Gastroesophageal sphincter (tissue), 4 donors: ENCODE measurements at regions not wholly inside any gene's neighbourhood (a gene's known extent, or its start where the extent isn't known, plus 50 kb on each side); places are given as distances from the start of the nearest gene placed in this dataset.
A peak's percentile ranks its signal among the peaks of the same experiment; 100 is the strongest.
"Not testable (repeated sequence)": the region's sequence is repeated elsewhere in the genome, so short reads cannot be mapped to it uniquely, and the experiment has no call there.

Experiments
- ATAC-seq: fragments of 150-250 bp; one replicate; pipeline ENCODE4 v1.9.1; 2016; ENCODE audit warnings: mild to moderate bottlenecking, moderate library complexity
- H3K27ac ChIP-seq, 4 donors: fragments of 200-600 bp; sonication (generic) in 3 of 4; 1 replicate in 3 of 4; 2 replicates in 1 of 4; pipeline ENCODE4 v1.5.1; 2016 to 2019
- H3K27me3 ChIP-seq: fragments of 200-600 bp; sonication (generic); one replicate; pipeline ENCODE4 v1.5.1; 2019
- H3K36me3 ChIP-seq, 2 donors: fragments of 200-600 bp; sonication (generic); one replicate each; pipeline ENCODE4 v1.5.1; 2019; ENCODE audit warnings: control low read depth in 1 of 2
- H3K4me1 ChIP-seq, 3 donors: fragments of 200-600 bp; sonication (generic); 1 replicate in 2 of 3; 2 replicates in 1 of 3; pipeline ENCODE4 v1.5.1; 2016 to 2019; ENCODE audit warnings: control low read depth in 2 of 3
- H3K4me3 ChIP-seq, 2 donors: fragments of 200-600 bp; sonication (generic); one replicate each; pipeline ENCODE4 v1.5.1; 2019; ENCODE audit warnings: mild to moderate bottlenecking in 1 of 2, moderate library complexity in 1 of 2
- H3K9me3 ChIP-seq, 3 donors: fragments of 200-600 bp; sonication (generic); one replicate each; pipeline ENCODE4 v1.5.1; 2017 to 2019; ENCODE audit warnings: control low read depth in 2 of 3
- EP300 ChIP-seq: sonication (generic); formaldehyde crosslinking; IDR thresholded peaks from one replicate; pipeline ENCODE4 v1.6.1; 2017; ENCODE audit warnings: antibody characterized with exemption, mild to moderate bottlenecking
- POLR2A ChIP-seq, 2 donors: fragments of 450-650 bp; IDR thresholded peaks; one replicate each; pipeline ENCODE4 v1.6.1; 2017; ENCODE audit warnings: antibody characterized with exemption in 2 of 2, mild to moderate bottlenecking in 2 of 2, moderate library complexity in 1 of 2
- POLR2AphosphoS5 ChIP-seq: sonication (generic); formaldehyde crosslinking; IDR thresholded peaks from one replicate; pipeline ENCODE4 v1.6.1; 2017; ENCODE audit warnings: antibody characterized with exemption
- WGBS, 2 donors: methylation state at CpG; one replicate each; pipeline ENCODE4 v1.1.5; 2018; ENCODE audit warnings: low coverage in 1 of 2; 5-methylcytosine and 5-hydroxymethylcytosine counted together
- TF ChIP-seq, protein P1 (sequence below), 4 experiments: fragments of 200-600 bp in 2 of 4; fragments of 450-650 bp in 2 of 4; sonication (generic) in 1 of 4; IDR thresholded peaks; one replicate each; pipeline ENCODE4 v1.5.1; 2017 to 2019; ENCODE audit warnings: antibody characterized with exemption in 4 of 4, mild to moderate bottlenecking in 2 of 4, moderate library complexity in 2 of 4

DNA sequence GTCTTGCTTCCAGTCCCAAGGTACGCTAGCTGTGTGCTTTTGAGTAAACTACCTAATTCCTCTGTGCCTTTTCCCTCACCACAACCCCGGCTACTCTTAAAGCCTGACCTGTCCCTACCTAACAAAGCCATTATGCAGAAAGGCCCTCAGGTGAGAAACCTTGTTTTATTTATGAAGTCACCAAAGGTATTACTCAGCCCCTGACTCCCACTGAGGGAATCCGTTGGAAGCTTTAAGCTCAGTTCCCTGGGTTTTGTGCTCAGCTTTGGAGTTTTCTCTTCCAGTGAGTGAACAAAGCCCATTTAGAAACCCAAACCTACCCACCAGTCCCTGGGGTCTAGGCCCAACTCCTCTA, 90.9 kb downstream of the APIP start:
- H3K4me3 ChIP-seq = no peak overlapping the region
- H3K27ac ChIP-seq = no peak overlapping the region
- TF ChIP-seq POLR2AphosphoS5 (no peak), EP300 (no peak), POLR2A (IDR thresholded peaks at IDR 0.05) (no peak)
- TF ChIP-seq, protein P1, sequence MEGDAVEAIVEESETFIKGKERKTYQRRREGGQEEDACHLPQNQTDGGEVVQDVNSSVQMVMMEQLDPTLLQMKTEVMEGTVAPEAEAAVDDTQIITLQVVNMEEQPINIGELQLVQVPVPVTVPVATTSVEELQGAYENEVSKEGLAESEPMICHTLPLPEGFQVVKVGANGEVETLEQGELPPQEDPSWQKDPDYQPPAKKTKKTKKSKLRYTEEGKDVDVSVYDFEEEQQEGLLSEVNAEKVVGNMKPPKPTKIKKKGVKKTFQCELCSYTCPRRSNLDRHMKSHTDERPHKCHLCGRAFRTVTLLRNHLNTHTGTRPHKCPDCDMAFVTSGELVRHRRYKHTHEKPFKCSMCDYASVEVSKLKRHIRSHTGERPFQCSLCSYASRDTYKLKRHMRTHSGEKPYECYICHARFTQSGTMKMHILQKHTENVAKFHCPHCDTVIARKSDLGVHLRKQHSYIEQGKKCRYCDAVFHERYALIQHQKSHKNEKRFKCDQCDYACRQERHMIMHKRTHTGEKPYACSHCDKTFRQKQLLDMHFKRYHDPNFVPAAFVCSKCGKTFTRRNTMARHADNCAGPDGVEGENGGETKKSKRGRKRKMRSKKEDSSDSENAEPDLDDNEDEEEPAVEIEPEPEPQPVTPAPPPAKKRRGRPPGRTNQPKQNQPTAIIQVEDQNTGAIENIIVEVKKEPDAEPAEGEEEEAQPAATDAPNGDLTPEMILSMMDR (IDR thresholded peaks at IDR 0.05) = no peak

DNA sequence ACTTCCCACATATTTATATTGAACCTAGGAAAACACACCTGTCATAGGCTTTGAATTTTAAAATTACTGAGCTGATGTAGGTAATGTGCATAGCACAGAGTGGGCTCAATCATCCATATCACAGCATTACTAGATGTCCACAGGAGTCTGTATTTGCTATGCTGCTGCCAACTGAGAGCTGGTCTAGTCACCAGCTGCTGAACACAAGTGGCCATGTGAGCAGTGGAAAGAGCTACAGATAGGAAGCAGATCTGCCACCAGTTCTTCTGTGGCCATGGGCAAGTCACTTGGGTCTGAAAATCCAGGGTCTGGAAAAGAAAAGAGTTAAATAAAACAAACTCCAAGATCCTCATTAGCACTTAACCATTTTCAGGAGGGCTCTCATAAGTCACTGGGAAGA, 91.8 kb downstream of the APIP start:
- Histone ChIP-seq H3K4me1 (no peaks in the 10 kb centered on the region), H3K9me3 (no peaks in the 10 kb centered on the region), H3K27ac (no peak overlapping the region), H3K27me3 (no peaks in the 10 kb centered on the region), H3K4me3 (no peak overlapping the region), H3K36me3 (no peaks in the 10 kb centered on the region)
- TF ChIP-seq EP300 (no peak), POLR2A (IDR thresholded peaks at IDR 0.05) (no peak), POLR2AphosphoS5 (no peak)
- TF ChIP-seq, protein P1 (IDR thresholded peaks at IDR 0.05) = no peak
- no peak for ATAC-seq

More for the DNA sequence above, 90.9 kb downstream of the APIP start:
- Histone ChIP-seq H3K9me3 (no peaks in the 10 kb centered on the region), H3K4me1 (no peaks in the 10 kb centered on the region), H3K27me3 (no peaks in the 10 kb centered on the region), H3K36me3 (no peaks in the 10 kb centered on the region)
- 61 to 67% methylated on average over 3 of the region's 3 CpGs for WGBS, 2 donors
- no peak for ATAC-seq

DNA sequence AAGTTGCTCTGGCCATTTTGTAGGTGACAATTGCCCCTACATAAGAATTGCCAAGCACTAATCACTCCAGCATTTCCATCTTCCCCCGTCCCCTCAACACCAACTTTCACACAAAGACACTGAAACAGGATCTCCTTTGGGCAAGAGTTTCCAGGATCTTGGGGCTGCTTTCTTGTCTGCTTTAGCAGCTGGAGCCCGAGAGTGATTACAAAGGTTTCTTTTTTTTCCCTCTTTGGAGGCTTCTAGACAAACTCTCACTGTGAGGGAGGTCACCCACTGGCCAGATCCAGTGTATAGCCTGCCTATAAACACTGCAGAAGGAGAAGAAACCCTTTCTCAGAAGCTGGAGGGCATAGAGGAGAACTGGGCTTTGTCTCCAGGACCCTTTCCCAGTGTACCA, 92.5 kb downstream of the APIP start:
- Histone ChIP-seq H3K27ac (no peak overlapping the region), H3K4me3 (no peak overlapping the region), H3K27me3 (peaks cover 5% of the 10 kb centered on the region), H3K36me3 (no peaks in the 10 kb centered on the region), H3K9me3 (no peaks in the 10 kb centered on the region), H3K4me1 (no peaks in the 10 kb centered on the region)
- TF ChIP-seq, protein P1 (IDR thresholded peaks at IDR 0.05) = no peak
- TF ChIP-seq POLR2AphosphoS5 (no peak), POLR2A (IDR thresholded peaks at IDR 0.05) (no peak), EP300 (no peak)
- no peak for ATAC-seq
- 25% methylated on average over 1 of the region's 2 CpGs; no CpG with 5 or more reads in 1 of the 2 donors for WGBS, 2 donors

GRCh38 chr11:34823197-34823596, 93.0 kb downstream of the APIP start:
- no peaks in the 10 kb centered on the region for H3K9me3 ChIP-seq
- H3K36me3 ChIP-seq = no peaks in the 10 kb centered on the region
- H3K27me3 ChIP-seq = peaks cover 5% of the 10 kb centered on the region
- 83% methylated on average over 1 of the region's 3 CpGs for WGBS, 2 donors
- peak; percentile 25 for ATAC-seq
- H3K4me1 ChIP-seq = no peaks in the 10 kb centered on the region
- no peak overlapping the region for H3K27ac ChIP-seq
- no peak overlapping the region for H3K4me3 ChIP-seq
- TF ChIP-seq POLR2A (IDR thresholded peaks at IDR 0.05) = no peak
- TF ChIP-seq POLR2AphosphoS5 = no peak
- TF ChIP-seq, protein P1 (IDR thresholded peaks at IDR 0.05) = no peak
- no peak for TF ChIP-seq EP300

DNA sequence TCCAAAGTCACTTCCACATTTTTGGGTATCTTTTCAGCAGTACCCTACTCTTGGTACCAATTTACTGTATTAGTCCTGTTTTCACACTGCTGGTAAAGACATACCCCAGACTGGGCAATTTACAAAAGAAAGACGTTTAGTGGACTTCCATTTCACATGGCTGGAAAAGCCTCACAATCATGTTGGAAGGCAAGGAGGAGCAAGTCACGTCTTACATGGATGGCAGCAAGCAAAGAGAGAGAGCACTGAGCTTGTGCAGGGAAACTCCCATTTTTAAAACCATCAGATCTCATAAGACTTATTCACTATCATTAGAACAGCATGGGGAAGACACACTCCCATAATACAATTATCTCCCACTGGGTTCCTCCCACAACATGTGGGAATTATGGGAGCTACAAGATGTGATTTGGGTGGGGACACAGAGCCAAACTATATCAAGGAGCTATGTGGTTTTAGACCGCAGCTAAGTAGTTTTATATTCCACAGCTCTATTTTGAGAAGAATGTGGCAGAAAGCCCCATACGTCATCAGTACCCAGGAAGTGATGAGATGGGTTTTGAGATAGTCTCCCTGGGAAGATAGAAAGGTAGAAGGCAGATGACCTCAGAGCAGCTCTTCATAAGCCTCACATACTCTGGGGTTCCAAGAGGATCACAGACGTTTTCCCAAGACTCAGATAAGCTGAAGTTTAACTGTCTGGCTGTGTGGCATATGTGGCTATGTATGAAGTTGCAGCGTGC, 96.3 kb downstream of the APIP start:
- Histone ChIP-seq H3K36me3 (no peaks in the 10 kb centered on the region), H3K27me3 (peaks cover 5% of the 10 kb centered on the region), H3K4me3 (no peak overlapping the region), H3K9me3 (no peaks in the 10 kb centered on the region), H3K27ac (no peak overlapping the region), H3K4me1 (no peaks in the 10 kb centered on the region)
- WGBS, 2 donors = 67 to 77% methylated on average over 4 to 5 of the region's 6 CpGs
- TF ChIP-seq POLR2AphosphoS5 (no peak), EP300 (no peak), POLR2A (IDR thresholded peaks at IDR 0.05) (no peak)
- TF ChIP-seq, protein P1 (IDR thresholded peaks at IDR 0.05) = no peak
- no peak for ATAC-seq

- H3K4me1 ChIP-seq, ATAC-seq, H3K36me3 ChIP-seq, H3K9me3 ChIP-seq, H3K27ac ChIP-seq, H3K4me3 ChIP-seq, H3K27me3 ChIP-seq: not testable (repeated sequence)
- 79 to 80% methylated on average over 3 of the region's 3 CpGs for WGBS, 2 donors
Observed at GRCh38 chr11:34817812-34818211, 98.4 kb downstream of the APIP start.
